AG08396 (cell line): ENCODE measurements at regions not wholly inside any gene's neighbourhood (a gene's known extent, or its start where the extent isn't known, plus 50 kb on each side); places are given as distances from the start of the nearest gene placed in this dataset.
"Not testable (repeated sequence)": the region's sequence is repeated elsewhere in the genome, so short reads cannot be mapped to it uniquely, and the experiment has no call there.

Source experiments
- DNase-seq: peaks from one replicate; pipeline ENCODE4 v3.0.0; 2012; ENCODE audit warnings: low spot score, mixed read lengths

DNA sequence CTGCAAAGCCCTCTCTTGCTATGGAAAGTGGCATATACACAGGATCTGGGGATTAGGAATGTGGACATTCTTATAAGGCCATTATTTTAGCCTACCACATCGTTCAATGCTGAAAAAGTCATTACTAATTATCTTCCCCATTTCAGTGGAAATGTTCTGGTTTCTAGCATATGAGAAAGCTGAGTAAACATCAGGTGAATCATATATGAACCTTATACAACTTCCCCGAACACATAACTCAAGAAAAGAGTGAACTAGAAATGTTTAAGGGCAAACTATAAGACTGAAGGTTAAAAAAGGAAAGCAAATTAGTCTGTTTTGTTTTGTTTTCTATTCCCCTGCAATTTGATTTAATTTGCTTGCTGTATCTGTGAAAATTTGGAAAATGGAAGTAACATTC is 62.5 kb upstream of the SEC22B start:
- not testable (repeated sequence) for DNase-seq

DNA sequence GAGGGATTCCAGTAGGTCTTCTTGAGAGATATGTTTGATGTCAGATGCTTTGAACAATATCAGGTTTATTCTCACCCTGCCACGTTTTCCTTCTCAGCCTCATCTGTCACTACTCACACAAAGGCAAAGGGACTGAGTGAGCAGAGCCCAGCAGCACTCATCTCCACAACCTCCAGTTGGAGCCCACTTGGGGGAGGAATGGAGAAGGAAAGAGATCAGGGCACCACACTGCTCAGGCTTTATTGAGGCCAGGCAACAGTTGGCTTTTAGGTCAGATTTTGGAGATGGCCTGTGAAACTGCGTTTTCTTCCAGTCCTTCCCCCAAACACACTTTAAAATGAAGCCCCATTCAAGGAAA is 57.3 kb upstream of the SEC22B start:
- DNase-seq, result not testable (repeated sequence)

DNA sequence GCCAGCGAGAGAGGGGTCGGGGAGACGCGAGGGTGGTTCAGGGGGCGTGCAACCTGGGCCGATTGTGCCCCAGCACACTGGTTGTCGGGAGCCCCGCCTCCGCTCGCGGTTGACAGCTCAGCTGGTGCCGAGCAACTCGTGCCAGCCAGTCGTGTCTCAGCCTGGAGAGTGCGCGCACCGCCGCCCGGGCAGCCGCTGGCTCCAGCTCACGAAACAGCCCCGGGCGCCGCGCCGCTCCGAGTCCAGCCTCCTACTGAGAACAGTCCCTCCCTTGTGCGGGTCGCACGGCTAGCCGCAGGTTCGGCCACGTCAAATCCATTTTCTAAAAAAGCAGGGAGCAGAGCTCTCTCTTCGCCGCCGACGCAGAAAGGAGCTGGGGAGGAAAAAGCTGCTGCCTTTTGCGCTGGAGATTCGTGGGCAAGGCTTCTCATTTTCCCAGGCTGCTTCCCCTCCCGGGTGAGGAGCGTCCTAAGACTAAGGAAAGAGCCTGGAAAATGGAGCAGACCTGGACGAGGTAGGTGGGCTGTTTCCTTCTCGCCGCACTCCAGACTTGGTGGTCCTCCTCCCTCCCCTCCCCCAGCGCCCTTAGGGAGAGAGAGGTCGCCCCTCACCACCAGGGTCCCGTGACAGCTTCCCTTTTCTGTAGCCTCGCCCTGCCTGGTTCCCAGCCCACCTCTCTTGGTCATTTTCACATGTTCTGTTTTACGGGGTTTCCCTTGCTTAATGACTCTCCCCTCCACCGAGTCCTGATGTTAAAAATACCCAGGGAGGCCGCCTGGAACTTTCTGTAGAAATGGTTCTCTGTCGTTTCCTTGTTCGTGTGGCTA is 56.7 kb upstream of the SEC22B start:
- DNase-seq, result not testable (repeated sequence)

DNA sequence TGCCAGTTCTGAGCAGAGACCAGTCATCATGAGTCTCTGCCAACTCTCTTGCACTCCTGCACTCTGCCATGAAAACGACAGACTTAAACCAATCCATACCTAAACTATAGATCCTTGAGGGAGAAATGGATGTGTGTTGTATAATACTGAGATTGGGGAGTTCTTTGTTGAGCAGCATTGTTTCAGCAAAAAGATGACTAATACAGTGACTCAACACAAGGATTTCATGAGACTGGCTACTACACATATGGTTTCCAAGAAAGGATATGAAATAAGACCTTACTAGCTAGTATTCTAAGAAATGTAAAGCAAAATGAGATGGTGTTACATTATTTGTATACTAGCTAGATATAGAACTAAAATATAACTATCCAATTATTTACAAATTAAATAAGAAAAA is 53.5 kb upstream of the SEC22B start:
- DNase-seq, result not testable (repeated sequence)
